ENCODE measurements at regions not wholly inside any gene's neighbourhood (a gene's known extent, or its start where the extent isn't known, plus 50 kb on each side); places are given as distances from the start of the nearest gene placed in this dataset.

GRCh38 chr20:61094581-61094980 lies 157.5 kb upstream of the CDH4 start:
- TF ChIP-seq YY1 (IDR thresholded peaks at IDR 0.05; ENCODE audit: low read depth): no peak
- TF ChIP-seq, protein P1, sequence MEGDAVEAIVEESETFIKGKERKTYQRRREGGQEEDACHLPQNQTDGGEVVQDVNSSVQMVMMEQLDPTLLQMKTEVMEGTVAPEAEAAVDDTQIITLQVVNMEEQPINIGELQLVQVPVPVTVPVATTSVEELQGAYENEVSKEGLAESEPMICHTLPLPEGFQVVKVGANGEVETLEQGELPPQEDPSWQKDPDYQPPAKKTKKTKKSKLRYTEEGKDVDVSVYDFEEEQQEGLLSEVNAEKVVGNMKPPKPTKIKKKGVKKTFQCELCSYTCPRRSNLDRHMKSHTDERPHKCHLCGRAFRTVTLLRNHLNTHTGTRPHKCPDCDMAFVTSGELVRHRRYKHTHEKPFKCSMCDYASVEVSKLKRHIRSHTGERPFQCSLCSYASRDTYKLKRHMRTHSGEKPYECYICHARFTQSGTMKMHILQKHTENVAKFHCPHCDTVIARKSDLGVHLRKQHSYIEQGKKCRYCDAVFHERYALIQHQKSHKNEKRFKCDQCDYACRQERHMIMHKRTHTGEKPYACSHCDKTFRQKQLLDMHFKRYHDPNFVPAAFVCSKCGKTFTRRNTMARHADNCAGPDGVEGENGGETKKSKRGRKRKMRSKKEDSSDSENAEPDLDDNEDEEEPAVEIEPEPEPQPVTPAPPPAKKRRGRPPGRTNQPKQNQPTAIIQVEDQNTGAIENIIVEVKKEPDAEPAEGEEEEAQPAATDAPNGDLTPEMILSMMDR (IDR thresholded peaks at IDR 0.05): no peak
- TF ChIP-seq RCOR1 (IDR thresholded peaks at IDR 0.05; ENCODE audit: low read length): no peak
- no peak for TF ChIP-seq MXI1 (IDR thresholded peaks at IDR 0.05; ENCODE audit: low read depth, low read length)

All from SK-N-SH (cell line).